Astrocyte (in vitro differentiated cells and primary cell): ENCODE measurements at regions not wholly inside any gene's neighbourhood (a gene's known extent, or its start where the extent isn't known, plus 50 kb on each side); places are given as distances from the start of the nearest gene placed in this dataset.

ENCODE experiments used
- DNase-seq: peaks from one replicate; pipeline ENCODE4 v3.0.0-alpha.2; 2010; ENCODE audit warnings: low read depth
- FAIRE-seq: peaks from 2 replicates; lab custom pipeline; 2011; peaks lifted over from hg19 to GRCh38; lab: Jason Lieb, UNC
- H2AFZ ChIP-seq: 2 replicates; pipeline ENCODE4 v1.6.0; 2012; ENCODE audit warnings: low read depth, low read length, inconsistent platforms
- H3K27ac ChIP-seq: 2 replicates; pipeline ENCODE4 v1.5.1; 2011; ENCODE audit warnings: low read depth, low read length, inconsistent platforms
- H3K27me3 ChIP-seq: 2 replicates; pipeline ENCODE4 v1.6.0; 2011; ENCODE audit warnings: low read length, inconsistent platforms; ENCODE audit not compliant: insufficient read depth
- H3K36me3 ChIP-seq: 2 replicates; pipeline ENCODE4 v1.5.1; 2011; ENCODE audit warnings: low read length, inconsistent platforms; ENCODE audit not compliant: insufficient read depth
- H3K4me1 ChIP-seq: 2 replicates; pipeline ENCODE4 v1.5.1; 2011; ENCODE audit warnings: low read length, inconsistent platforms; ENCODE audit not compliant: insufficient read depth
- H3K4me2 ChIP-seq: 2 replicates; pipeline ENCODE4 v1.6.0; 2012; ENCODE audit warnings: low read length, inconsistent platforms
- H3K4me3 ChIP-seq: 2 replicates; pipeline ENCODE4 v1.5.1; 2011; ENCODE audit warnings: low read depth, mild to moderate bottlenecking, low read length, inconsistent platforms; ENCODE audit not compliant: insufficient read depth
- H3K79me2 ChIP-seq: 2 replicates; pipeline ENCODE4 v1.6.0; 2012; ENCODE audit warnings: mild to moderate bottlenecking, low read length, inconsistent platforms; ENCODE audit not compliant: insufficient read depth
- H3K9ac ChIP-seq: 2 replicates; pipeline ENCODE4 v1.6.0; 2012; ENCODE audit warnings: mild to moderate bottlenecking, low read length, inconsistent platforms
- H3K9me3 ChIP-seq: 2 replicates; pipeline ENCODE4 v1.5.1; 2012; ENCODE audit warnings: low read depth, mild to moderate bottlenecking, low read length, inconsistent platforms; ENCODE audit not compliant: insufficient read depth
- H4K20me1 ChIP-seq: 2 replicates; pipeline ENCODE4 v1.6.0; 2012; ENCODE audit warnings: low read length, inconsistent platforms; ENCODE audit not compliant: insufficient read depth
- H3K27ac Mint-ChIP-seq: one replicate; pipeline ENCODE4 v1.8.0; 2021; ENCODE audit warnings: mild to moderate bottlenecking, mixed read lengths; ENCODE audit not compliant: unreplicated experiment
- H3K27me3 Mint-ChIP-seq: one replicate; pipeline ENCODE4 v1.8.0; 2021; ENCODE audit warnings: low read depth, mixed read lengths; ENCODE audit not compliant: unreplicated experiment
- H3K36me3 Mint-ChIP-seq: one replicate; pipeline ENCODE4 v1.8.0; 2021; ENCODE audit warnings: low read depth, mixed read lengths; ENCODE audit not compliant: unreplicated experiment
- H3K4me1 Mint-ChIP-seq: one replicate; pipeline ENCODE4 v1.8.0; 2021; ENCODE audit warnings: low read depth, mixed read lengths; ENCODE audit not compliant: unreplicated experiment
- H3K4me3 Mint-ChIP-seq: one replicate; pipeline ENCODE4 v1.8.0; 2021; ENCODE audit warnings: mild to moderate bottlenecking, moderate library complexity, mixed read lengths; ENCODE audit not compliant: unreplicated experiment
- H3K9me3 Mint-ChIP-seq: one replicate; pipeline ENCODE4 v1.8.0; 2021; ENCODE audit warnings: mild to moderate bottlenecking, mixed read lengths; ENCODE audit not compliant: unreplicated experiment
- CTCF ChIP-seq: IDR thresholded peaks from 2 replicates; pipeline ENCODE4 v1.5.1; 2011; ENCODE audit warnings: low read depth, mild to moderate bottlenecking, inconsistent platforms, low read length, moderate library complexity; ENCODE audit not compliant: insufficient read depth
- EZH2 ChIP-seq: IDR thresholded peaks from 2 replicates; pipeline ENCODE4 v1.6.1; 2012; ENCODE audit warnings: mild to moderate bottlenecking, low read length, inconsistent platforms; ENCODE audit not compliant: insufficient read depth

- H3K9ac ChIP-seq, result no peak overlapping the region
- peak; percentile 71 for TF ChIP-seq CTCF
- TF ChIP-seq EZH2, result no peak
- no peaks in the 10 kb centered on the region for H3K4me1 ChIP-seq
- H3K27ac Mint-ChIP-seq, result no peak overlapping the region
- H3K4me1 Mint-ChIP-seq, result no peaks in the 10 kb centered on the region
- H3K9me3 Mint-ChIP-seq, result no peaks in the 10 kb centered on the region
- H3K4me3 ChIP-seq, result no peak overlapping the region
- H3K4me2 ChIP-seq, result no peak overlapping the region
- H3K9me3 ChIP-seq, result no peaks in the 10 kb centered on the region
- peak; percentile 14 for DNase-seq
- no peaks in the 10 kb centered on the region for H3K27me3 Mint-ChIP-seq
- H2AFZ ChIP-seq, result no peak overlapping the region
- no peaks in the 10 kb centered on the region for H3K27me3 ChIP-seq
- H3K79me2 ChIP-seq, result no peaks in the 10 kb centered on the region
- H3K36me3 ChIP-seq, result no peaks in the 10 kb centered on the region
- H3K4me3 Mint-ChIP-seq, result no peak overlapping the region
- no peak for FAIRE-seq
- H3K27ac ChIP-seq, result no peak overlapping the region
- no peaks in the 10 kb centered on the region for H3K36me3 Mint-ChIP-seq
- H4K20me1 ChIP-seq, result no peaks in the 10 kb centered on the region
These were observed 791.3 kb upstream of the CHAC2 start for GRCh38 chr2:52976143-52976949.

- H3K9me3 ChIP-seq, result no peaks in the 10 kb centered on the region
- H3K27ac ChIP-seq, result no peak overlapping the region
- no peaks in the 10 kb centered on the region for H3K27me3 ChIP-seq
- no peaks in the 10 kb centered on the region for H3K79me2 ChIP-seq
- no peak overlapping the region for H3K4me2 ChIP-seq
- no peak overlapping the region for H3K4me3 Mint-ChIP-seq
- no peaks in the 10 kb centered on the region for H3K36me3 ChIP-seq
- no peak for DNase-seq
- H3K27ac Mint-ChIP-seq, result no peak overlapping the region
- no peaks in the 10 kb centered on the region for H4K20me1 ChIP-seq
- H3K9me3 Mint-ChIP-seq, result no peaks in the 10 kb centered on the region
- no peaks in the 10 kb centered on the region for H3K27me3 Mint-ChIP-seq
- H3K4me1 Mint-ChIP-seq, result no peaks in the 10 kb centered on the region
- no peak overlapping the region for H3K4me3 ChIP-seq
- no peak overlapping the region for H2AFZ ChIP-seq
- no peak for FAIRE-seq
- H3K36me3 Mint-ChIP-seq, result no peaks in the 10 kb centered on the region
- no peak for TF ChIP-seq EZH2
- H3K4me1 ChIP-seq, result no peaks in the 10 kb centered on the region
- no peak overlapping the region for H3K9ac ChIP-seq
These were observed 793.5 kb upstream of the CHAC2 start for GRCh38 chr2:52974127-52974526.

GRCh38 chr2:52970642-52971041 lies 797.0 kb upstream of the CHAC2 start:
- no peak for DNase-seq
- H3K9ac ChIP-seq, result no peak overlapping the region
- no peak overlapping the region for H2AFZ ChIP-seq
- Mint-ChIP-seq H3K36me3 (no peaks in the 10 kb centered on the region), H3K4me1 (no peaks in the 10 kb centered on the region), H3K9me3 (no peaks in the 10 kb centered on the region), H3K27me3 (no peaks in the 10 kb centered on the region), H3K27ac (no peak overlapping the region), H3K4me3 (no peak overlapping the region)
- H3K79me2 ChIP-seq, result no peaks in the 10 kb centered on the region
- H4K20me1 ChIP-seq, result no peaks in the 10 kb centered on the region
- H3K36me3 ChIP-seq, result no peaks in the 10 kb centered on the region
- H3K27me3 ChIP-seq, result no peaks in the 10 kb centered on the region
- FAIRE-seq, result no peak
- no peaks in the 10 kb centered on the region for H3K4me1 ChIP-seq
- TF ChIP-seq EZH2 (no peak), CTCF (no peak)
- no peaks in the 10 kb centered on the region for H3K9me3 ChIP-seq
- no peak overlapping the region for H3K27ac ChIP-seq
- H3K4me3 ChIP-seq, result no peak overlapping the region
- no peak overlapping the region for H3K4me2 ChIP-seq
